GM12872 (cell line): ENCODE measurements at regions not wholly inside any gene's neighbourhood (a gene's known extent, or its start where the extent isn't known, plus 50 kb on each side); places are given as distances from the start of the nearest gene placed in this dataset.

ENCODE experiments used
- CTCF ChIP-seq: IDR thresholded peaks from 3 replicates; pipeline ENCODE4 v1.5.1; 2011; ENCODE audit warnings: low read depth, mild to moderate bottlenecking, low read length, moderate library complexity; ENCODE audit not compliant: insufficient read depth

DNA sequence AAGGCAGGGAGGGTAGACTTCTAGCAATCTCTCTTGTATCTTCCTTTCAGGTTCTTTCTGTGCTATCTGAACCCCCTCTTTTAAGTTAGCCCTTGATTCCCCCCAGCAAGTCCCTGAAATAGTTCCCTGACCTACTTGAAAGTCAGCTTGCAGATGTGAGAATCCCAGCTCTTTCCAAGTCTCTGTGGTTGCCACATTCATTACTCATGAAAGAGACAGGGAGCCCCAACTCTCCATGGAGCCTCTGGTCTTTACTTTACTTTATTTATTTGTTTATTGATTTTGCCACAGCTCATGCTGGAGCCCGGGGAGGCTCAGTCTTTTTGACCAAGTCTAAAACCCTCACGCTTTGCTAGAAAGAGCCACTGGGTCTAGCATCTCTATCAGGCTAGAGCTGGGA, 193.6 kb upstream of the FAR2 start:
- TF ChIP-seq CTCF = no peak

DNA sequence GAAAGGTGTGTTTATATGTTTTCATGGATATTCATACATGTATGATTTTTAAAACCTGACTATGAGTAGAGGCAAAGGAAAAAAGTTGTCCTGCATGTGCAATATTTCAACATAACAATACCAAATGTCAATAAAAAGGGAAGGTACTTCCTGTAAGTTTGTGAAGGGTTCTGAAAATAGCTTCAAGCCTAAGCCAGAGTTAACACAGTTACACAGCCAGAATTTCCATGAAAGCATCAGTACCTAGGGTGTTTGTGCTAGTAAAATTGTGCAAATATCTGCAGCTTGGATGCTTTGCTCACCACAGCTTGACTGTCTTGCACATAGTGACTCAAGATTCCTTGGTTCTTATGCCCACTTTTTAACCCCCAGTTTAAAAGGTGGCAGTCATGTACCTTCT, 193.1 kb upstream of the FAR2 start:
- TF ChIP-seq CTCF = no peak

DNA sequence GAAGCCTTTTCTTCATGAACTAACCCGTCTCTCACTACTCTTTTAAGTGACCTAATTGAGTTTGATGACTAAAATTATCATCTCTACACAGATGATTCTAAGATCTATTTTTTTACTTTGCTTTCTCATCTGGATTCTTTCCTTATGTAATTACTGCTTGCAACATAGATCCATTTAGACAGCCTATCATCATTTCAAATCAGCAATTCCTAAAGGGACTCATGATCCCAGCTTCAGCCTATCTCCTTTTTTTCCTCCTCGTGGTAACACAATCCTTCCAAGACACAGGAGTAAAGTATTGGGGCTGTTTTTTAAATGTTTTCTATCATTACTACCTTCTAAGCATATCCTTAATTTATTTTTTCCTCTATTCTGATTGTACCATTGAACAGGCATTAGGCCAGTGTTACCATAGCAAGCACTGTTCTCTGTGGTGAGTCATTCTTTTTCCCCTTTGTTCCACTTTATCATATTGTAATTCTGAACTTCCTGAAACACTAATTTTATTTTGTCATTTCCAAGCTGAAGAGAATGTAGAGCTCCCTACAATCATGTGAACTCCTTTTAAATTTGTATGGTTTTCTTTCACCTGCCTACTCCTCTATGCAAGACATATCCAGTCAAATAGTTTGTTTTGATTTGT, 190.4 kb upstream of the FAR2 start:
- no peak for TF ChIP-seq CTCF

GRCh38 chr12:28961948-28962384, 187.1 kb upstream of the FAR2 start:
- no peak for TF ChIP-seq CTCF

DNA sequence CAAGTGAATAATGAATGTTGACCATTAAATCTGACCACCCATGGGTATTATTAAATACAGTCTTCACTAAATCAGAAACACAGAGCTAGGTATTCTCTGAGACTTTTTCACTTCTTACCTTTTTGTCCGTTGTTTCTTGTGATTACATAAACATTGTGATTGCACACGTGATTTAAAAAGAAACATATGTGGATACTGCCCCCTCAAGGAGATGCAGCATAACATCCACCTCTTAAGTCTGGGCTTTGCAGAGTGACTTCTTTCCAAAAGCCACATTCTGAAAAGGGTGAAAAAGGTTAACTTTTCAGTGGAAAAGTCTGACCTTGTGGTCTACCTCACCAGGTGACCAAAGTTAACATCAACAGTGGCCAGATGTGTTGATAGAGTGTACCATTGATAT, 185.5 kb upstream of the FAR2 start:
- TF ChIP-seq CTCF = peak; percentile 25; the same call in 1 of the 3 replicates

DNA sequence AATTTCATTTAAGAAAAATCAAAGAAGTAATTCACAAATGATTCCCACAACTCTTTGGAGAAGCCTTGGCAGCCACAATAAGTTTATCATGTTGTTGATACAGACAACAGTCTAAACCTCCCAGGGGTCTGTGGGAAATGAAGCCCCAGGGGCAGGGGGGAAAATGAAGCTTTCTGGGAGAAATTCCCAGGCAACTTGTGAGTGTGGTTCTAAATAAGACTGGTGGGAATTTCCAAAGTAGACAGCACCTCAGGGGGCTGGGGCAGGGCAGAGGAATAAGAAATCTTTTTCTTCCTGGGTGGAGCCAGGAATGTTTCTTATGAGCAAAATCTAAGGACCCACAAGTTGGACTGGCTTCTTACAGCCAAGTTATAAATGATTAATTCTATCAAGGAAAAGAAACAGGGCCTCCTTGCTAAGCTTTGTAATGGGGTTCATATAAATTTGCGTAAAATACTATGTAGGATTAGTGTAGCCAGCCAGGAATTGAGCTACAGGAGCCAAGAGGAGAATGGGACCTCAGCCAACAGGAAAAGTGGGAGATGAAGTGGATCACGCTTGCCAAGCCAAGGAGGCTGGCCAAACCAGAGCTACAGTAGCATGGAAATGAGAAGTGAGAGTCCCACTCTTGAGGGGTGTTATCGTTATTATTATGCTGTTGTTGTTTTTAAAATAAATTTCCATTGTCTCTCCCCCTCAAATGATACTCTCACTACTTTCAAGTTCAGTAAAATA, 182.9 kb upstream of the FAR2 start:
- no peak for TF ChIP-seq CTCF

DNA sequence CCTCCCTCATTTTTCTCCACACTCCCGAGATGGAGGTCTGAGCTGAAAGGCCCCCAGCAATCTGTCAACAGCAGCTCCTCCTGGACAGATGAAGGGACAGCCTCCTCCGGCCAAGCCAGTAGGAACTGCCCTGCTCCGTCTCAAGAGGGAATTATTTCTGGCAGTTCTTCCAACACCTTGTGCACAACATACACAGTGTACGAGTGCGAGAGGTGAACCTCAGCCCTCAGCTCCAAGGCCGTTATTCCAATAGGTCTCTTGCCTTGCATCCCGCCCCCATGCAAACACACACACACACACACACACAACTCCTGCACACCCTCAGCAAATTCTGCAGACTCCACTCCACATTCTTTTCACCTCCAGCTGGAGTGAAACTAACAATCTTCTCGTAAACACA, 181.7 kb upstream of the FAR2 start:
- no peak for TF ChIP-seq CTCF
